OCI-LY1 (cell line): ENCODE measurements at regions not wholly inside any gene's neighbourhood (a gene's known extent, or its start where the extent isn't known, plus 50 kb on each side); places are given as distances from the start of the nearest gene placed in this dataset.

Experiments used
- H2AFZ ChIP-seq: fragments of 200-600 bp; sonication (generic), shearing (Covaris generic); 2 replicates; pipeline ENCODE4 v1.6.0; 2014; ENCODE audit warnings: antibody characterized with exemption, mild to moderate bottlenecking, low read length
- H3F3A ChIP-seq: fragments of 200-600 bp; sonication (generic), shearing (Covaris generic); 2 replicates; pipeline ENCODE4 v1.6.0; 2014; ENCODE audit warnings: mild to moderate bottlenecking, antibody characterized with exemption, low read length, moderate library complexity; ENCODE audit not compliant: insufficient read depth
- H3K27ac ChIP-seq: fragments of 200-600 bp; sonication (generic); 2 replicates; pipeline ENCODE4 v1.5.1; 2014; ENCODE audit warnings: low read length, mixed run types, mild to moderate bottlenecking, low read depth; ENCODE audit not compliant: poor library complexity, severe bottlenecking
- H3K27me3 ChIP-seq: fragments of 200-600 bp; sonication (generic); 2 replicates; pipeline ENCODE4 v1.6.0; 2014; ENCODE audit warnings: antibody characterized with exemption, mild to moderate bottlenecking, low read length, moderate library complexity; ENCODE audit not compliant: insufficient read depth
- H3K36me3 ChIP-seq: fragments of 200-600 bp; sonication (generic); 2 replicates; pipeline ENCODE4 v1.6.1; 2014; ENCODE audit warnings: mild to moderate bottlenecking, antibody characterized with exemption, low read length, moderate library complexity, mixed read lengths; ENCODE audit not compliant: insufficient read depth
- H3K4me1 ChIP-seq: fragments of 200-600 bp; sonication (generic); 2 replicates; pipeline ENCODE4 v1.5.1; 2014; ENCODE audit warnings: mild to moderate bottlenecking, low read length, moderate library complexity; ENCODE audit not compliant: insufficient read depth, severe bottlenecking
- H3K4me2 ChIP-seq: fragments of 200-600 bp; sonication (generic), shearing (Covaris generic); 2 replicates; pipeline ENCODE4 v1.6.1; 2014; ENCODE audit warnings: low read length
- H3K4me3 ChIP-seq: fragments of 200-600 bp; sonication (generic); 2 replicates; pipeline ENCODE4 v1.5.1; 2014; ENCODE audit warnings: low read length, low read depth, mild to moderate bottlenecking, mixed read lengths; ENCODE audit not compliant: poor library complexity, severe bottlenecking
- H3K79me2 ChIP-seq: fragments of 200-600 bp; shearing (Covaris generic); 2 replicates; pipeline ENCODE4 v1.6.1; 2016; ENCODE audit warnings: mixed run types, low read length, mixed read lengths; ENCODE audit not compliant: insufficient read depth
- H3K9ac ChIP-seq: fragments of 200-600 bp; sonication (generic), shearing (Covaris generic); 2 replicates; pipeline ENCODE4 v1.6.1; 2014; ENCODE audit warnings: mild to moderate bottlenecking, low read length, mixed read lengths
- H3K9me2 ChIP-seq: fragments of 200-600 bp; sonication (generic), shearing (Covaris generic); 2 replicates; pipeline ENCODE4 v1.6.1; 2014; ENCODE audit warnings: low read depth, mild to moderate bottlenecking, low read length, mixed read lengths
- H3K9me3 ChIP-seq: fragments of 200-600 bp; shearing (Covaris generic); 2 replicates; pipeline ENCODE4 v1.6.1; 2014; ENCODE audit warnings: low read length, mixed read lengths
- H4K20me1 ChIP-seq: fragments of 200-600 bp; sonication (generic), shearing (Covaris generic); 2 replicates; pipeline ENCODE4 v1.6.0; 2016; ENCODE audit warnings: mild to moderate bottlenecking, low read length; ENCODE audit not compliant: insufficient read depth
- EZH2 ChIP-seq: fragments of 200-600 bp; sonication (generic), shearing (Covaris generic); IDR thresholded peaks from 2 replicates; pipeline ENCODE4 v1.8.0; 2017; ENCODE audit warnings: borderline replicate concordance, mixed run types, mild to moderate bottlenecking, antibody characterized with exemption, low read length, moderate library complexity, mixed read lengths
- TF ChIP-seq, protein P1 (sequence below): fragments of 200-600 bp; sonication (generic), shearing (Covaris generic); IDR thresholded peaks from 2 replicates; pipeline ENCODE4 v1.5.1; 2017; ENCODE audit warnings: mild to moderate bottlenecking, antibody characterized with exemption, low read length, moderate library complexity, mixed read lengths

DNA sequence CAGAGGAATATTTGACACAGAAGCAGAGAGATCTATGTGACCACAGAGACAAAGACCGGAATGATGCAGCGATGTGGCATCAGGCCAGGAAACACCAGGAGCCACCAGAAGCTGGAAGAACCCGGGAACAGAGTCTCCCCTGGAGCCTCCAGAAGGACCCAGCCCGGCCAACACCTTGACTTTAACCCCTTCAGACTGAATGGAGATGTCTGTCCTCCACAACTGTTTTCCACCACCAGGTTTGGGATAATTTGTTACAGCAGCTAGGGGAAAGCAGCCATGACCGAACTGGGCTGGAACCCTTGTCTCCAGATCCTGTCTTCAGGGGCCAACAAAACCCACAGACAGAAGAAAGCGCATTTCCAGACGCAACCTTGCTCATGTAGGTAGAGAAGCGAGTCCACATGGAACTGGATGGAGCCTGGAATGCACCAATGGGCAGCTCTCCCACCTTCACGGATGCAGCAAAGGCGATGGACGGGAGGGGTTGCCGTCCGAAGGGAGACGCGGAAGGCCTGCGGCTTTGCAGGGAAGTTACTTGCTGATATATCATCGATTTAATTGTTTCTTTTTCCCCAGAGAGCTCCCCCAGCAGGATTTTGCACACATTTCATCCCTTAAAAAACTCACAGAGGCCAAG, 396.6 kb downstream of the NPHP4 start:
- H4K20me1 ChIP-seq = no peaks in the 10 kb centered on the region
- no peak overlapping the region for H2AFZ ChIP-seq
- no peaks in the 10 kb centered on the region for H3F3A ChIP-seq
- H3K27ac ChIP-seq = no peak overlapping the region
- no peak overlapping the region for H3K4me3 ChIP-seq
- no peaks in the 10 kb centered on the region for H3K36me3 ChIP-seq
- no peak for TF ChIP-seq EZH2
- TF ChIP-seq, protein P1, sequence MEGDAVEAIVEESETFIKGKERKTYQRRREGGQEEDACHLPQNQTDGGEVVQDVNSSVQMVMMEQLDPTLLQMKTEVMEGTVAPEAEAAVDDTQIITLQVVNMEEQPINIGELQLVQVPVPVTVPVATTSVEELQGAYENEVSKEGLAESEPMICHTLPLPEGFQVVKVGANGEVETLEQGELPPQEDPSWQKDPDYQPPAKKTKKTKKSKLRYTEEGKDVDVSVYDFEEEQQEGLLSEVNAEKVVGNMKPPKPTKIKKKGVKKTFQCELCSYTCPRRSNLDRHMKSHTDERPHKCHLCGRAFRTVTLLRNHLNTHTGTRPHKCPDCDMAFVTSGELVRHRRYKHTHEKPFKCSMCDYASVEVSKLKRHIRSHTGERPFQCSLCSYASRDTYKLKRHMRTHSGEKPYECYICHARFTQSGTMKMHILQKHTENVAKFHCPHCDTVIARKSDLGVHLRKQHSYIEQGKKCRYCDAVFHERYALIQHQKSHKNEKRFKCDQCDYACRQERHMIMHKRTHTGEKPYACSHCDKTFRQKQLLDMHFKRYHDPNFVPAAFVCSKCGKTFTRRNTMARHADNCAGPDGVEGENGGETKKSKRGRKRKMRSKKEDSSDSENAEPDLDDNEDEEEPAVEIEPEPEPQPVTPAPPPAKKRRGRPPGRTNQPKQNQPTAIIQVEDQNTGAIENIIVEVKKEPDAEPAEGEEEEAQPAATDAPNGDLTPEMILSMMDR = no peak
- H3K79me2 ChIP-seq = no peaks in the 10 kb centered on the region
- no peak overlapping the region for H3K9ac ChIP-seq
- no peak overlapping the region for H3K4me2 ChIP-seq
- peaks cover 4% of the 10 kb centered on the region; the same call in 1 of the 2 replicates for H3K9me3 ChIP-seq
- no peaks in the 10 kb centered on the region for H3K4me1 ChIP-seq
- H3K9me2 ChIP-seq = no peaks in the 10 kb centered on the region
- H3K27me3 ChIP-seq = 0 out of 2 replicates have a peak, but pooled peaks cover 3% of the 10 kb centered on the region

GRCh38 chr1:5594056-5594956, 397.9 kb downstream of the NPHP4 start:
- no peaks in the 10 kb centered on the region for H3F3A ChIP-seq
- H3K4me2 ChIP-seq = no peak overlapping the region
- H3K27me3 ChIP-seq = 0 out of 2 replicates have a peak, but pooled peaks cover 3% of the 10 kb centered on the region
- H3K9me3 ChIP-seq = peaks cover 6% of the 10 kb centered on the region; the same call in 1 of the 2 replicates
- H4K20me1 ChIP-seq = no peaks in the 10 kb centered on the region
- H3K9ac ChIP-seq = no peak overlapping the region
- H3K36me3 ChIP-seq = no peaks in the 10 kb centered on the region
- no peaks in the 10 kb centered on the region for H3K79me2 ChIP-seq
- no peak overlapping the region for H3K4me3 ChIP-seq
- no peak overlapping the region for H2AFZ ChIP-seq
- no peaks in the 10 kb centered on the region for H3K4me1 ChIP-seq
- H3K9me2 ChIP-seq = no peaks in the 10 kb centered on the region
- TF ChIP-seq, protein P1 = no peak
- no peak for TF ChIP-seq EZH2
- H3K27ac ChIP-seq = no peak overlapping the region

GRCh38 chr1:5590717-5591116, 401.5 kb downstream of the NPHP4 start:
- Histone ChIP-seq H4K20me1 (no peaks in the 10 kb centered on the region), H3K4me2 (no peak overlapping the region), H3K9me2 (no peaks in the 10 kb centered on the region), H3K36me3 (no peaks in the 10 kb centered on the region), H3K79me2 (no peaks in the 10 kb centered on the region), H3K9me3 (peaks cover 6% of the 10 kb centered on the region; the same call in 1 of the 2 replicates), H3K27me3 (no peaks in the 10 kb centered on the region), H3F3A (no peaks in the 10 kb centered on the region), H3K4me1 (no peaks in the 10 kb centered on the region), H3K4me3 (no peak overlapping the region), H3K27ac (no peak overlapping the region), H2AFZ (no peak overlapping the region), H3K9ac (no peak overlapping the region)
- TF ChIP-seq, protein P1 = no peak
- no peak for TF ChIP-seq EZH2
